B cell (primary cell): ENCODE measurements at regions not wholly inside any gene's neighbourhood (a gene's known extent, or its start where the extent isn't known, plus 50 kb on each side); places are given as distances from the start of the nearest gene placed in this dataset.

Experiments
- ATAC-seq: fragments of 200-7000 bp; cut with Tn5 transposase; one replicate; pipeline ENCODE4 v1.10.0; 2021; ENCODE audit warnings: low read depth, mild to moderate bottlenecking, moderate number of reproducible peaks, moderate library complexity
- CTCF ChIA-PET: fragments of 350-600 bp; sonication (Branson Sonifier 250); formaldehyde crosslinking; loops from one replicate; lab custom pipeline; 2021; ENCODE audit warnings: antibody characterized with exemption, inconsistent platforms; lab: Charles Lee
- POLR2A ChIA-PET: fragments of 350-600 bp; sonication (Branson Sonifier 250); formaldehyde crosslinking; loops from one replicate; lab custom pipeline; 2021; ENCODE audit warnings: antibody characterized with exemption; lab: Charles Lee
- DNase-seq: peaks from one replicate; pipeline ENCODE4 v3.0.0; 2013
- H2AFZ ChIP-seq: 2 replicates; pipeline ENCODE4 v1.6.1; 2012; ENCODE audit warnings: mild to moderate bottlenecking, low read depth, low read length; ENCODE audit not compliant: insufficient read depth, poor library complexity, severe bottlenecking
- H3K27ac ChIP-seq, 2 donors: 1 replicate in 1 of 2; 2 replicates in 1 of 2; pipeline ENCODE4 v1.5.1; 2012 to 2013; ENCODE audit warnings: low read length in 2 of 2, mild to moderate bottlenecking in 2 of 2, moderate library complexity in 1 of 2
- H3K27me3 ChIP-seq, 4 experiments: fragments of 200-600 bp in 1 of 4; sonication (generic) in 1 of 4; replicated peaks in 1 of 4; 1 replicate in 2 of 4; 2 replicates in 2 of 4; pipeline versions ENCODE4 v1.6.1 to v1.7.0; 2013 to 2016; ENCODE audit warnings: low read length in 3 of 4, mild to moderate bottlenecking in 2 of 4, mixed read lengths in 1 of 4, moderate library complexity in 1 of 4; ENCODE audit not compliant: insufficient read depth in 4 of 4, control insufficient read depth in 3 of 4; ENCODE audit errors: control extremely low read depth in 1 of 4
- H3K36me3 ChIP-seq, 2 experiments: replicated peaks in 1 of 2; 1 replicate in 1 of 2; 2 replicates in 1 of 2; pipeline versions ENCODE4 v1.6.1 to v1.7.1; 2013; ENCODE audit warnings: low read length in 1 of 2; ENCODE audit not compliant: insufficient read depth in 2 of 2, control insufficient read depth in 1 of 2; ENCODE audit errors: control extremely low read depth in 1 of 2, extremely low read depth in 1 of 2
- H3K4me1 ChIP-seq, 2 donors: fragments of 200-600 bp in 1 of 2; sonication (generic) in 1 of 2; 1 replicate in 1 of 2; 2 replicates in 1 of 2; pipeline versions ENCODE4 v1.5.1 to v1.6.1; 2013 to 2017; ENCODE audit warnings: low read length in 2 of 2; ENCODE audit not compliant: control insufficient read depth in 2 of 2, insufficient read depth in 2 of 2
- H3K4me2 ChIP-seq: replicated peaks from 2 replicates; pipeline ENCODE3; 2012; ENCODE audit warnings: mild to moderate bottlenecking, low read depth, low read length; ENCODE audit not compliant: poor library complexity, severe bottlenecking
- H3K4me3 ChIP-seq, 5 experiments: fragments of 200-600 bp in 1 of 5; sonication (generic) in 1 of 5; 1 replicate in 3 of 5; 2 replicates in 2 of 5; pipeline versions ENCODE4 v1.5.1 to v1.7.0; 2011 to 2016; ENCODE audit warnings: low read length in 4 of 5, mild to moderate bottlenecking in 4 of 5, low read depth in 2 of 5, control low read depth in 1 of 5, moderate library complexity in 1 of 5; ENCODE audit not compliant: insufficient read depth in 1 of 5; ENCODE audit errors: control extremely low read depth in 1 of 5, extremely low read depth in 1 of 5
- H3K79me2 ChIP-seq: fragments of 200-600 bp; sonication (generic); one replicate; pipeline ENCODE4 v1.6.0; 2016; ENCODE audit warnings: low read length; ENCODE audit not compliant: control insufficient read depth, insufficient read depth
- H3K9ac ChIP-seq: fragments of 200-600 bp; sonication (generic); 2 replicates; pipeline ENCODE4 v1.6.1; 2017; ENCODE audit warnings: mild to moderate bottlenecking, low read length, moderate library complexity
- H3K9me3 ChIP-seq, 3 donors: one replicate each; pipeline versions ENCODE4 v1.6.1 to v1.7.1; 2013; ENCODE audit warnings: low read length in 2 of 3; ENCODE audit not compliant: control insufficient read depth in 2 of 3, insufficient read depth in 1 of 3; ENCODE audit errors: control extremely low read depth in 1 of 3
- H4K20me1 ChIP-seq: 2 replicates; pipeline ENCODE4 v1.6.0; 2012; ENCODE audit warnings: mild to moderate bottlenecking, low read length; ENCODE audit not compliant: insufficient read depth, control insufficient read depth, poor library complexity, severe bottlenecking
- H3K27ac Mint-ChIP-seq: one replicate; pipeline ENCODE4 v1.8.0; 2021; ENCODE audit warnings: mixed read lengths
- H3K27me3 Mint-ChIP-seq: one replicate; pipeline ENCODE4 v1.8.0; 2021; ENCODE audit warnings: mixed read lengths
- H3K4me1 Mint-ChIP-seq: one replicate; pipeline ENCODE4 v1.8.0; 2021; ENCODE audit warnings: mixed read lengths
- H3K4me3 Mint-ChIP-seq: one replicate; pipeline ENCODE4 v1.8.0; 2021; ENCODE audit warnings: mixed read lengths
- H3K9me3 Mint-ChIP-seq: one replicate; pipeline ENCODE4 v1.8.0; 2022; ENCODE audit warnings: mixed read lengths; ENCODE audit not compliant: insufficient read depth
- EZH2 ChIP-seq: IDR thresholded peaks from 2 replicates; pipeline ENCODE4 v1.6.1; 2012; ENCODE audit warnings: borderline replicate concordance, low read depth, mild to moderate bottlenecking, moderate library complexity, low read length; ENCODE audit not compliant: insufficient read depth, poor library complexity, severe bottlenecking
- WGBS: methylation state at CpG from one replicate; pipeline ENCODE4 v1.1.5; 2013; ENCODE audit warnings: missing lambda C conversion rate; ENCODE audit not compliant: insufficient coverage; 5-methylcytosine and 5-hydroxymethylcytosine counted together
- intact Hi-C: fragments of 100-400 bp; cut with micrococcal nuclease; formaldehyde crosslinking; loops from one replicate; pipeline ENCODE4 v1.10.0; 2022
- TF ChIP-seq, protein P1 (sequence below): fragments of 200-600 bp; IDR thresholded peaks from one replicate; pipeline ENCODE4 v1.8.0; 2022; ENCODE audit warnings: antibody characterized with exemption, mild to moderate bottlenecking

DNA sequence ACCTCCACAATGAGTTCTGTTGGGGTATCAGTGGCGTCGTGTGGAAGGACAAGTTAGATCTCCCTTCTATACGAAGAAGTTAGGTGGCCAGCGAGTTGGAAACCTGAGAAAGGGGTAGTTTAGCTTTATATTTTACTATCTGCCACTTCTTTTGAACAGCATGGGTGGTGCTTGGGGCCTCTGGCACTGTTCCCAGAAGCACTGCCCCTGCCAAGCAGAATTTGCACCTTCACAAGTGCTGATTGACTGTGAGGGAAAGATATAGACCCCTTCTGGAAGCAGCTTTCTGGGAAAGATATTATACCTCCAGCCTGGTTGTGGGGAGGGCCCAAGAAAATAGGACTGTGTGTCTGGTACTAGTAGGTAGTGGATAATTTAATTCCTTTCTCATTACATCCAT lies 246.9 kb downstream of the FBXO8 start:
- H3K27me3 ChIP-seq = no peaks in the 10 kb centered on the region
- intact Hi-C loops = no loop called here
- H2AFZ ChIP-seq = no peak overlapping the region
- Mint-ChIP-seq H3K4me1 (no peaks in the 10 kb centered on the region), H3K27me3 (no peaks in the 10 kb centered on the region), H3K9me3 (no peaks in the 10 kb centered on the region), H3K27ac (no peak overlapping the region), H3K4me3 (no peak overlapping the region)
- no CpG with 5 or more reads among the region's 4 CpGs for WGBS
- DNase-seq (no peak), ATAC-seq (no peak)
- H3K9me3 ChIP-seq = no peaks in the 10 kb centered on the region
- H3K9ac ChIP-seq = no peak overlapping the region
- H4K20me1 ChIP-seq = no peaks in the 10 kb centered on the region
- no peak overlapping the region for H3K27ac ChIP-seq
- no peak for TF ChIP-seq EZH2
- TF ChIP-seq, protein P1, sequence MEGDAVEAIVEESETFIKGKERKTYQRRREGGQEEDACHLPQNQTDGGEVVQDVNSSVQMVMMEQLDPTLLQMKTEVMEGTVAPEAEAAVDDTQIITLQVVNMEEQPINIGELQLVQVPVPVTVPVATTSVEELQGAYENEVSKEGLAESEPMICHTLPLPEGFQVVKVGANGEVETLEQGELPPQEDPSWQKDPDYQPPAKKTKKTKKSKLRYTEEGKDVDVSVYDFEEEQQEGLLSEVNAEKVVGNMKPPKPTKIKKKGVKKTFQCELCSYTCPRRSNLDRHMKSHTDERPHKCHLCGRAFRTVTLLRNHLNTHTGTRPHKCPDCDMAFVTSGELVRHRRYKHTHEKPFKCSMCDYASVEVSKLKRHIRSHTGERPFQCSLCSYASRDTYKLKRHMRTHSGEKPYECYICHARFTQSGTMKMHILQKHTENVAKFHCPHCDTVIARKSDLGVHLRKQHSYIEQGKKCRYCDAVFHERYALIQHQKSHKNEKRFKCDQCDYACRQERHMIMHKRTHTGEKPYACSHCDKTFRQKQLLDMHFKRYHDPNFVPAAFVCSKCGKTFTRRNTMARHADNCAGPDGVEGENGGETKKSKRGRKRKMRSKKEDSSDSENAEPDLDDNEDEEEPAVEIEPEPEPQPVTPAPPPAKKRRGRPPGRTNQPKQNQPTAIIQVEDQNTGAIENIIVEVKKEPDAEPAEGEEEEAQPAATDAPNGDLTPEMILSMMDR = no peak
- no peak overlapping the region for H3K4me2 ChIP-seq
- no peaks in the 10 kb centered on the region for H3K79me2 ChIP-seq
- ChIA-PET POLR2A (no interaction called here), CTCF (no interaction called here)
- no peak overlapping the region for H3K4me3 ChIP-seq
- no peaks in the 10 kb centered on the region for H3K4me1 ChIP-seq
- H3K36me3 ChIP-seq = no peaks in the 10 kb centered on the region

DNA sequence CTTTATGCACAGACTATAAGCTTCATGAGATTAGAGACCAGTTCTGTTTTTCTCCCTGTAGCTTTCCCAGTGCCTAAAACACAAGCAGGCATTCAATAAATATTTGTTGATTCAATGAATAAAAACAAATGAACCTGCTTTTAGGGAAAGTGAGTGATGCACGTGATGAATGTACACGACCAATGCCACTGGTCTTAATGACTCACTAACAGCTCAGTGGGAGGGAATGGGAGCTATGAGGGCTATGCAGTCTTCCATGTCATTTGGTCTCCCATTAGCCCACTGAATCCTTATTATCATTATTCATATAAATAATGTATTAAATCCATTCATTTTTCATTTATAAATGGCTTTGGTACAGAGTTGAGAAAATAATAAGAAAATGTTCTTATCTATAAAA lies 247.4 kb downstream of the FBXO8 start:
- CTCF ChIA-PET = no interaction called here
- WGBS = no CpG with 5 or more reads among the region's 2 CpGs

More for the DNA sequence above, 247.4 kb downstream of the FBXO8 start:
- Histone ChIP-seq H3K9me3 (no peaks in the 10 kb centered on the region), H3K27me3 (no peaks in the 10 kb centered on the region), H3K4me2 (no peak overlapping the region), H3K4me1 (no peaks in the 10 kb centered on the region), H3K79me2 (no peaks in the 10 kb centered on the region), H3K4me3 (no peak overlapping the region), H3K9ac (no peak overlapping the region), H2AFZ (no peak overlapping the region), H4K20me1 (no peaks in the 10 kb centered on the region), H3K36me3 (no peaks in the 10 kb centered on the region), H3K27ac (no peak overlapping the region)
- ATAC-seq = no peak
- H3K4me3 Mint-ChIP-seq = no peak overlapping the region
- no peaks in the 10 kb centered on the region for H3K27me3 Mint-ChIP-seq
- intact Hi-C loops = no loop called here
- no peak overlapping the region for H3K27ac Mint-ChIP-seq
- POLR2A ChIA-PET = no interaction called here
- TF ChIP-seq EZH2 = no peak
- TF ChIP-seq, protein P1 = no peak
- H3K9me3 Mint-ChIP-seq = no peaks in the 10 kb centered on the region
- H3K4me1 Mint-ChIP-seq = no peaks in the 10 kb centered on the region
- no peak for DNase-seq
